Stomach (tissue), 4 donors: ENCODE measurements at regions not wholly inside any gene's neighbourhood (a gene's known extent, or its start where the extent isn't known, plus 50 kb on each side); places are given as distances from the start of the nearest gene placed in this dataset.

Experiments used
- CTCF ChIP-seq, 7 experiments: fragments of 450-650 bp in 4 of 7; fragments of 200-600 bp in 3 of 7; sonication (generic) in 3 of 7; IDR thresholded peaks; one replicate each; pipeline ENCODE4 v1.5.1; 2016 to 2019; ENCODE audit warnings: antibody characterized with exemption in 7 of 7, control low read depth in 2 of 7, mild to moderate bottlenecking in 1 of 7
- EP300 ChIP-seq: sonication (generic); formaldehyde crosslinking; IDR thresholded peaks from one replicate; pipeline ENCODE4 v1.6.1; 2017; ENCODE audit warnings: antibody characterized with exemption
- POLR2A ChIP-seq, 4 donors: fragments of 450-650 bp; IDR thresholded peaks; one replicate each; pipeline ENCODE4 v1.6.1; 2016; ENCODE audit warnings: antibody characterized with exemption in 4 of 4, control low read depth in 2 of 4, mild to moderate bottlenecking in 1 of 4, moderate library complexity in 1 of 4
- POLR2AphosphoS5 ChIP-seq, 3 donors: sonication (generic); formaldehyde crosslinking; IDR thresholded peaks; one replicate each; pipeline ENCODE4 v1.6.1; 2016; ENCODE audit warnings: antibody characterized with exemption in 3 of 3

GRCh38 chr1:183732236-183732880, 72.6 kb upstream of the RGL1 start:
- TF ChIP-seq CTCF (IDR thresholded peaks at IDR 0.05), result no peak
- no peak for TF ChIP-seq POLR2A (IDR thresholded peaks at IDR 0.05)
- no peak for TF ChIP-seq POLR2AphosphoS5 (IDR thresholded peaks at IDR 0.05)
- no peak for TF ChIP-seq EP300
